DOHH2 (cell line): ENCODE measurements at regions not wholly inside any gene's neighbourhood (a gene's known extent, or its start where the extent isn't known, plus 50 kb on each side); places are given as distances from the start of the nearest gene placed in this dataset.

Experiments used
- H3F3A ChIP-seq: fragments of 200-600 bp; sonication (generic), shearing (Covaris generic); 2 replicates; pipeline ENCODE4 v1.6.0; 2016; ENCODE audit warnings: antibody characterized with exemption, mild to moderate bottlenecking; ENCODE audit not compliant: control insufficient read depth, insufficient read depth
- H3K27ac ChIP-seq: fragments of 200-600 bp; sonication (generic); 2 replicates; pipeline ENCODE4 v1.5.1; 2014; ENCODE audit warnings: low read depth, mild to moderate bottlenecking, low read length, moderate library complexity
- H3K27me3 ChIP-seq: fragments of 200-600 bp; sonication (generic); 2 replicates; pipeline ENCODE4 v1.6.1; 2014; ENCODE audit warnings: mild to moderate bottlenecking, low read length, mixed read lengths; ENCODE audit not compliant: control insufficient read depth
- H3K36me3 ChIP-seq: fragments of 200-600 bp; sonication (generic); 2 replicates; pipeline ENCODE4 v1.6.1; 2014; ENCODE audit warnings: mild to moderate bottlenecking, low read length, moderate library complexity, mixed read lengths; ENCODE audit not compliant: control insufficient read depth
- H3K4me1 ChIP-seq: fragments of 200-600 bp; sonication (generic); 2 replicates; pipeline ENCODE4 v1.6.1; 2014; ENCODE audit warnings: mild to moderate bottlenecking, low read length, mixed read lengths; ENCODE audit not compliant: control insufficient read depth
- H3K4me2 ChIP-seq: fragments of 200-600 bp; sonication (generic); 2 replicates; pipeline ENCODE4 v1.6.0; 2014; ENCODE audit warnings: mild to moderate bottlenecking, low read length, moderate library complexity
- H3K4me3 ChIP-seq: fragments of 200-600 bp; sonication (generic); 2 replicates; pipeline ENCODE4 v1.5.1; 2014; ENCODE audit warnings: mild to moderate bottlenecking, low read length, mixed read lengths
- H3K79me2 ChIP-seq: fragments of 200-600 bp; sonication (generic); 2 replicates; pipeline ENCODE4 v1.6.1; 2014; ENCODE audit warnings: mild to moderate bottlenecking, low read length, mixed read lengths; ENCODE audit not compliant: control insufficient read depth
- H3K9me2 ChIP-seq: fragments of 200-600 bp; sonication (generic); replicated peaks from 2 replicates; pipeline ENCODE4 v1.6.1; 2014; ENCODE audit warnings: mild to moderate bottlenecking, low read length, mixed read lengths; ENCODE audit not compliant: control insufficient read depth
- H3K9me3 ChIP-seq: fragments of 200-600 bp; sonication (generic); 2 replicates; pipeline ENCODE4 v1.6.1; 2014; ENCODE audit warnings: antibody characterized with exemption, low read length, mixed read lengths; ENCODE audit not compliant: control insufficient read depth, insufficient read depth
- H4K20me1 ChIP-seq: fragments of 200-600 bp; sonication (generic); 2 replicates; pipeline ENCODE4 v1.6.0; 2014; ENCODE audit warnings: low read depth, mild to moderate bottlenecking, antibody characterized with exemption, low read length, moderate library complexity; ENCODE audit not compliant: control insufficient read depth, insufficient read depth
- EZH2phosphoT487 ChIP-seq: fragments of 200-600 bp; sonication (generic); IDR thresholded peaks from 2 replicates; pipeline ENCODE4 v1.6.1; 2017; ENCODE audit warnings: borderline replicate concordance, mild to moderate bottlenecking, antibody characterized with exemption, low read length, moderate library complexity, mixed read lengths
- TF ChIP-seq, protein P1 (sequence below): fragments of 200-600 bp; sonication (generic); IDR thresholded peaks from one replicate; pipeline ENCODE4 v1.5.1; 2014; ENCODE audit warnings: antibody characterized with exemption, mild to moderate bottlenecking, low read depth, low read length; ENCODE audit not compliant: poor library complexity, severe bottlenecking

DNA sequence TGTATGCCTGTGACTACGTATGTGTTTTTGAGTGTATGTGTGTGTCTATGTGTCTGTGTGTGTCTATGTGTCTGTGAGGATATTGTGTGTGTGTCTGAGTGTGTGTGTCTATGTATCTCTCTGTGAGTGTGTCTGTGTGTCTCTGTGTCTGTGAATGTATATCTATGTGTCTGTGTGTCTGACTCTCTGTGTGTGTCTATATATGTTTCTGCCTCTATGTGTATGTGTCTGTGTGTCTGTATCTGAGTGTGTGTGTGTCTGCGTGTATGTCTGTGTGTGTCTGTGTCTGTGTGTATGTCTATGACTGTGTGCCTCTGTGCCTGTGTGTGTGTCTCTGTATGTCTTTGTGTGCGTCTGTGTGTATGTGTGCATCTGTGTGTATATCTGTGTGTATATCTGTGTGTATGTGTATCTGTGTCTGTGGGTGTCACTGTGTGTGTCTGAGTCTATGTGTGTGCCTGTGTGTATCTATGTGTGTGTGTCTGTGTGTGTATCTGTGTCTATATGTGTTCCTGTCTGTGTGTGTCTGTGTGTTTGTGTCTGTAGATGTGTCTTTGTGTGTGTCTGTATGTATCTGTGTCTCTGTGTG is 172.7 kb downstream of the MYCN start:
- no peaks in the 10 kb centered on the region for H4K20me1 ChIP-seq
- peaks cover 3% of the 10 kb centered on the region; the same call in 1 of the 2 replicates for H3K9me3 ChIP-seq

DNA sequence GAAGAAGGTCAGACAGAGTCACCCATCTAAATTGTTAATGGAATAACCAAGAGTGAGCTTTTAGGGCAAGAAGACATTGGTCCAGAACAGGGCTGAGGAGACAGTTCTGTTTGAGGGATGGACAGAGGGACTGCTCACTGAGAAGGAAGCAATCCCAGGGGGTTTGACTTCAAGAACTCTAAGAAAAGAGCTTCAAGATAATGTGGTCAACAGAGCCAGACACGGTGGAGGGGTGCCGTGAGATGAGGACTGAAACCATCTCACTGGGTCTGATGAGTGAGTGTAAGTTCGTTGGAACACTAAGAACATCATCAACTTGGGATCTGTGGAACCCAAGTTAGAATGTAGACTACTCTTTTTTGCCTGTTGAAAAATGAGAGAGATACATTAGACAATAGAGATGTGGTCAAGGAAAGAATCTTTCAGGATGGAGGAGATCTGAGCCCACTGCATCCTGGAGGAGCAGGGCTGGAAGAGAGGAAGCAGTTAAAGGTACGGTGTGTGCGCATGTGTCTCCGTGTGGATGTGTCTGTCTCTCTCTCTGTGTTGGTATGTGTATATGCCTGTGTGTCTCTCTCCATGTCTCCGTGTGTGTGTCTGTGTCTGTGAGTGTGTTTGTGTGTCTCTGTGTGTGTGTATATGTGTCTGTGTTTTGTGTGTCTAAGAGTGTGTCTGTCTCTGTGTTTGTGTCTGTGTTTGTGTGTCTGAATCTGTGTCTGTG is 172.1 kb downstream of the MYCN start:
- Histone ChIP-seq H3K79me2 (no peaks in the 10 kb centered on the region), H3K4me3 (no peak overlapping the region), H3K4me2 (no peak overlapping the region), H3K27me3 (no peaks in the 10 kb centered on the region), H3F3A (no peaks in the 10 kb centered on the region), H3K9me2 (no peaks in the 10 kb centered on the region), H4K20me1 (no peaks in the 10 kb centered on the region), H3K4me1 (no peaks in the 10 kb centered on the region), H3K36me3 (no peaks in the 10 kb centered on the region), H3K27ac (no peak overlapping the region), H3K9me3 (peaks cover 3% of the 10 kb centered on the region; the same call in 1 of the 2 replicates)
- TF ChIP-seq EZH2phosphoT487: no peak
- TF ChIP-seq, protein P1, sequence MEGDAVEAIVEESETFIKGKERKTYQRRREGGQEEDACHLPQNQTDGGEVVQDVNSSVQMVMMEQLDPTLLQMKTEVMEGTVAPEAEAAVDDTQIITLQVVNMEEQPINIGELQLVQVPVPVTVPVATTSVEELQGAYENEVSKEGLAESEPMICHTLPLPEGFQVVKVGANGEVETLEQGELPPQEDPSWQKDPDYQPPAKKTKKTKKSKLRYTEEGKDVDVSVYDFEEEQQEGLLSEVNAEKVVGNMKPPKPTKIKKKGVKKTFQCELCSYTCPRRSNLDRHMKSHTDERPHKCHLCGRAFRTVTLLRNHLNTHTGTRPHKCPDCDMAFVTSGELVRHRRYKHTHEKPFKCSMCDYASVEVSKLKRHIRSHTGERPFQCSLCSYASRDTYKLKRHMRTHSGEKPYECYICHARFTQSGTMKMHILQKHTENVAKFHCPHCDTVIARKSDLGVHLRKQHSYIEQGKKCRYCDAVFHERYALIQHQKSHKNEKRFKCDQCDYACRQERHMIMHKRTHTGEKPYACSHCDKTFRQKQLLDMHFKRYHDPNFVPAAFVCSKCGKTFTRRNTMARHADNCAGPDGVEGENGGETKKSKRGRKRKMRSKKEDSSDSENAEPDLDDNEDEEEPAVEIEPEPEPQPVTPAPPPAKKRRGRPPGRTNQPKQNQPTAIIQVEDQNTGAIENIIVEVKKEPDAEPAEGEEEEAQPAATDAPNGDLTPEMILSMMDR: no peak

More for the DNA sequence above, 172.7 kb downstream of the MYCN start:
- Histone ChIP-seq H3K36me3 (no peaks in the 10 kb centered on the region), H3K79me2 (no peaks in the 10 kb centered on the region), H3K27me3 (no peaks in the 10 kb centered on the region), H3K4me3 (no peak overlapping the region), H3K9me2 (no peaks in the 10 kb centered on the region), H3K27ac (no peak overlapping the region), H3F3A (no peaks in the 10 kb centered on the region), H3K4me1 (no peaks in the 10 kb centered on the region), H3K4me2 (no peak overlapping the region)
- no peak for TF ChIP-seq EZH2phosphoT487
- TF ChIP-seq, protein P1: no peak

DNA sequence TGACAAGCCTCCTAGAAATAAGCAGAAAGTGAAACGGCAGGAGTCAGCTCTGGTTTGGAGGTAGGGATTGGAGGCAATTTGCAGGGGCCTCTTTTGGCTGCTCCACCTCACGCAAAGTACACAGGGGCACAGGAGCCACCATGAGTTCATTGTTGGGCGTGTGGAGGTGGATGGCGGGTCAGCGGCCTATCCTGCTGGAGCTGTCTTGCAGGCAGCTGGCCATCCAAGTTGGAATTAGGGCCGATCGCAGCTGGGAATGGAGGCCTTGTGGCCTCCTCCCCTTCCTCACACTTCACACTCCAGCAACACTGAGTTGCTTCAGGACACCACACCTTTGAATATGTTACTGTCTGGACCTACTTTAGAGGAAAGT is 171.5 kb downstream of the MYCN start:
- Histone ChIP-seq H3K4me1 (no peaks in the 10 kb centered on the region), H3K27ac (no peak overlapping the region), H3K27me3 (no peaks in the 10 kb centered on the region), H4K20me1 (no peaks in the 10 kb centered on the region), H3K9me2 (no peaks in the 10 kb centered on the region), H3K36me3 (no peaks in the 10 kb centered on the region), H3K9me3 (peaks cover 3% of the 10 kb centered on the region; the same call in 1 of the 2 replicates), H3K79me2 (no peaks in the 10 kb centered on the region), H3K4me2 (no peak overlapping the region), H3F3A (no peaks in the 10 kb centered on the region), H3K4me3 (no peak overlapping the region)
- no peak for TF ChIP-seq EZH2phosphoT487
- TF ChIP-seq, protein P1: no peak
